ENCODE measurements at regions not wholly inside any gene's neighbourhood (a gene's known extent, or its start where the extent isn't known, plus 50 kb on each side); places are given as distances from the start of the nearest gene placed in this dataset.

DNA sequence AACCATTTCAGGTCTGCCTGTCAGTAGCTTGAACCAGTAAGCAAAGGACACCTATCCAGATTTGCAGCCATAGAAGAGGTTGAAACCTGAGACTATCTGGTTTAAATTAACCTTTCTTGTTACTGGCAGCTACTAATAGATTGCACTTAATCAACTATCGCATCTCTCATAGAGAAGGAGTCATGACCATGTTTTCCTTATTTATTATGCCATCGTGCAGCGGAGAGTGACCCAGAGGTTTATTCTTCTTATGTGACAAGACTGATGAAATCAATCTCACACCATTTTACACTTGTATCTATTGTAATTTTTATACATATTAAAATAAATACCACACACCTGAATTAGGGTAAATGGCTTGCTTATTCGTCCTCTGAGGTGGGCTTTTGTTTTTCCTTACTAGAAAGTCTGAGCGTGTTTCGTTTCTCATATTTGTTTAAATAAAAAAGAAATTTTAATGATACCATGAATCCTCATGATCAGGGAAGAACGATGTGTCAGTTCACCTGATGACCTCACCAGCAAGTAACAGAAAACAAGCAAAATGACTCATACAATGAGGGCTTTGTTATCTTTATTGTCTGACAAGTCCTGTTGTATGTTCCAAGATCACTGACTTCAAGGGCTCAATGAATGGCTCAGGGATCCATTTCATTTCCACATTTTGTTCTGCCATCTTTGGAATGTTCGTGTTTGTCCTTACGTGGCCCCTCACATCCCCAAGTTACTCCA lies 379.5 kb upstream of the DPH6 start:
- Histone ChIP-seq H2AK9ac (replicated peaks; ENCODE audit: low read depth, low read length, poor library complexity) (no peak overlapping the region), H3K36me3 (ENCODE audit: control insufficient read depth, insufficient read depth, low read length) (no peaks in the 10 kb centered on the region), H2AK5ac (ENCODE audit: low read depth, low read length) (no peak overlapping the region), H3K27ac (ENCODE audit: insufficient read depth, low read length) (no peak overlapping the region), H2BK15ac (ENCODE audit: low read depth, low read length) (no peak overlapping the region), H2BK120ac (ENCODE audit: low read depth, low read length) (no peak overlapping the region), H4K5ac (ENCODE audit: low read depth, low read length) (no peak overlapping the region), H3K4me1 (ENCODE audit: control insufficient read depth, insufficient read depth, low read length) (no peaks in the 10 kb centered on the region), H3K9me1 (ENCODE audit: insufficient read depth, low read length) (no peaks in the 10 kb centered on the region), H3K4ac (ENCODE audit: low read depth, low read length) (no peak overlapping the region), H3K56ac (ENCODE audit: extremely low read depth, insufficient read depth, low read length) (no peak overlapping the region), H4K8ac (ENCODE audit: low read depth in 2 of 2, low read length in 2 of 2) (no peak overlapping the region), H3K14ac (replicated peaks; ENCODE audit: low read depth, low read length) (no peak overlapping the region), H3K4me3 (ENCODE audit: insufficient read depth, low read depth, low read length) (no peak overlapping the region), H3K9ac (ENCODE audit: low read depth, low read length) (no peak overlapping the region), H3K27me3 (ENCODE audit: control insufficient read depth, insufficient read depth, low read length) (no peaks in the 10 kb centered on the region), H3K18ac (ENCODE audit: low read depth, low read length) (no peak overlapping the region), H4K91ac (ENCODE audit: insufficient read depth, low read depth, low read length) (no peak overlapping the region), H3K4me2 (ENCODE audit: low read depth, low read length) (no peak overlapping the region), H2BK20ac (ENCODE audit: low read depth, low read length) (no peak overlapping the region), H2AFZ (replicated peaks; ENCODE audit: low read length, poor library complexity) (no peak overlapping the region), H3K9me3 (ENCODE audit: control insufficient read depth, insufficient read depth, low read length) (no peaks in the 10 kb centered on the region), H3K79me1 (ENCODE audit: low read depth in 1 of 2, low read length in 2 of 2) (no peaks in the 10 kb centered on the region), H4K20me1 (ENCODE audit: insufficient read depth, low read length) (no peaks in the 10 kb centered on the region), H2BK5ac (ENCODE audit: low read depth, low read length, poor library complexity, severe bottlenecking) (no peak overlapping the region), H3K23ac (ENCODE audit: low read depth, low read length) (no peak overlapping the region)
- POLR2A ChIA-PET (ENCODE audit: unreplicated experiment) = no interaction called here
- in situ Hi-C loops (cut with MboI; ENCODE audit: low sequenced_read_pairs) = no loop called here
- CTCF ChIA-PET = no interaction called here
- intact Hi-C loops (cut with micrococcal nuclease) = no loop called here
- DNase-seq (peak; percentile 17), ATAC-seq (ENCODE audit: low read depth) (no peak)
- TF ChIP-seq MXI1 (IDR thresholded peaks at IDR 0.05; ENCODE audit: borderline replicate concordance, low read depth, low read length) (no peak), BHLHE40 (IDR thresholded peaks at IDR 0.05; ENCODE audit: low read depth, low read length) (no peak), RCOR1 (IDR thresholded peaks at IDR 0.05; ENCODE audit: insufficient replicate concordance, low read length) (no peak), CEBPB (IDR thresholded peaks at IDR 0.05; ENCODE audit: low read depth, low read length) (no peak), FOS (IDR thresholded peaks at IDR 0.05; ENCODE audit: low read depth, low read length) (no peak), CHD1 (IDR thresholded peaks at IDR 0.05; ENCODE audit: low read depth, low read length) (no peak), RAD21 (IDR thresholded peaks at IDR 0.05; ENCODE audit: low read length) (no peak), POLR2A (IDR thresholded peaks at IDR 0.05; ENCODE audit: low read depth, low read length) (no peak), NFE2L2 (IDR thresholded peaks at IDR 0.05; ENCODE audit: low read depth, low read length) (no peak), SMC3 (IDR thresholded peaks at IDR 0.05; ENCODE audit: low read depth, low read length) (no peak), RFX5 (IDR thresholded peaks at IDR 0.05; ENCODE audit: low read depth, low read length) (no peak)
- TF ChIP-seq, protein P1, sequence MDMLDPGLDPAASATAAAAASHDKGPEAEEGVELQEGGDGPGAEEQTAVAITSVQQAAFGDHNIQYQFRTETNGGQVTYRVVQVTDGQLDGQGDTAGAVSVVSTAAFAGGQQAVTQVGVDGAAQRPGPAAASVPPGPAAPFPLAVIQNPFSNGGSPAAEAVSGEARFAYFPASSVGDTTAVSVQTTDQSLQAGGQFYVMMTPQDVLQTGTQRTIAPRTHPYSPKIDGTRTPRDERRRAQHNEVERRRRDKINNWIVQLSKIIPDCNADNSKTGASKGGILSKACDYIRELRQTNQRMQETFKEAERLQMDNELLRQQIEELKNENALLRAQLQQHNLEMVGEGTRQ (IDR thresholded peaks at IDR 0.05; ENCODE audit: low read depth, low read length) = no peak
- TF ChIP-seq, protein P2, sequence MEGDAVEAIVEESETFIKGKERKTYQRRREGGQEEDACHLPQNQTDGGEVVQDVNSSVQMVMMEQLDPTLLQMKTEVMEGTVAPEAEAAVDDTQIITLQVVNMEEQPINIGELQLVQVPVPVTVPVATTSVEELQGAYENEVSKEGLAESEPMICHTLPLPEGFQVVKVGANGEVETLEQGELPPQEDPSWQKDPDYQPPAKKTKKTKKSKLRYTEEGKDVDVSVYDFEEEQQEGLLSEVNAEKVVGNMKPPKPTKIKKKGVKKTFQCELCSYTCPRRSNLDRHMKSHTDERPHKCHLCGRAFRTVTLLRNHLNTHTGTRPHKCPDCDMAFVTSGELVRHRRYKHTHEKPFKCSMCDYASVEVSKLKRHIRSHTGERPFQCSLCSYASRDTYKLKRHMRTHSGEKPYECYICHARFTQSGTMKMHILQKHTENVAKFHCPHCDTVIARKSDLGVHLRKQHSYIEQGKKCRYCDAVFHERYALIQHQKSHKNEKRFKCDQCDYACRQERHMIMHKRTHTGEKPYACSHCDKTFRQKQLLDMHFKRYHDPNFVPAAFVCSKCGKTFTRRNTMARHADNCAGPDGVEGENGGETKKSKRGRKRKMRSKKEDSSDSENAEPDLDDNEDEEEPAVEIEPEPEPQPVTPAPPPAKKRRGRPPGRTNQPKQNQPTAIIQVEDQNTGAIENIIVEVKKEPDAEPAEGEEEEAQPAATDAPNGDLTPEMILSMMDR (conservative IDR thresholded peaks at IDR 0.05; ENCODE audit: low read depth, low read length) = no peak
- TF ChIP-seq, protein P3, sequence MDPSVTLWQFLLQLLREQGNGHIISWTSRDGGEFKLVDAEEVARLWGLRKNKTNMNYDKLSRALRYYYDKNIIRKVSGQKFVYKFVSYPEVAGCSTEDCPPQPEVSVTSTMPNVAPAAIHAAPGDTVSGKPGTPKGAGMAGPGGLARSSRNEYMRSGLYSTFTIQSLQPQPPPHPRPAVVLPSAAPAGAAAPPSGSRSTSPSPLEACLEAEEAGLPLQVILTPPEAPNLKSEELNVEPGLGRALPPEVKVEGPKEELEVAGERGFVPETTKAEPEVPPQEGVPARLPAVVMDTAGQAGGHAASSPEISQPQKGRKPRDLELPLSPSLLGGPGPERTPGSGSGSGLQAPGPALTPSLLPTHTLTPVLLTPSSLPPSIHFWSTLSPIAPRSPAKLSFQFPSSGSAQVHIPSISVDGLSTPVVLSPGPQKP (IDR thresholded peaks at IDR 0.05; ENCODE audit: borderline replicate concordance, low read depth, low read length) = no peak
- no TSS peak for BruUV-seq (replicated peaks)
- dilution Hi-C loops (cut with HindIII; ENCODE audit: low sequenced_read_pairs, unreplicated experiment) = no loop called here
- no CpG with 5 or more reads among the region's 9 CpGs for WGBS, 2 experiments (ENCODE audit: extremely low coverage in 2 of 2, insufficient read length in 1 of 2)

Measured in IMR-90 (cell line).